WERI-Rb-1 (cell line): ENCODE measurements at regions not wholly inside any gene's neighbourhood (a gene's known extent, or its start where the extent isn't known, plus 50 kb on each side); places are given as distances from the start of the nearest gene placed in this dataset.

Source experiments
- DNase-seq: peaks from one replicate; pipeline ENCODE4 v3.0.0-alpha.2; 2020
- H3K27ac ChIP-seq: fragments of 250-450 bp; sonication (Bioruptor Pico); 2 replicates; pipeline ENCODE4 v1.5.1; 2020; ENCODE audit warnings: mild to moderate bottlenecking, moderate library complexity
- H3K27me3 ChIP-seq: fragments of 250-450 bp; sonication (Bioruptor Pico); 2 replicates; pipeline ENCODE4 v1.5.1; 2021; ENCODE audit warnings: mild to moderate bottlenecking, low read depth, moderate library complexity; ENCODE audit not compliant: insufficient read depth, severe bottlenecking
- H3K36me3 ChIP-seq: fragments of 250-450 bp; sonication (Bioruptor Pico); 2 replicates; pipeline ENCODE4 v1.5.1; 2020; ENCODE audit warnings: mild to moderate bottlenecking, moderate library complexity
- H3K4me3 ChIP-seq: 2 replicates; pipeline ENCODE4 v1.5.1; 2011; ENCODE audit warnings: low read depth, mild to moderate bottlenecking, control low read depth, low read length
- H3K9me3 ChIP-seq: fragments of 250-450 bp; sonication (Bioruptor Pico); 2 replicates; pipeline ENCODE4 v1.5.1; 2021; ENCODE audit warnings: mild to moderate bottlenecking, moderate library complexity; ENCODE audit not compliant: severe bottlenecking
- TF ChIP-seq, protein P1 (sequence below): IDR thresholded peaks from 2 replicates; pipeline ENCODE4 v1.5.1; 2011; ENCODE audit warnings: low read depth, mild to moderate bottlenecking, control low read depth, inconsistent platforms, low read length

DNA sequence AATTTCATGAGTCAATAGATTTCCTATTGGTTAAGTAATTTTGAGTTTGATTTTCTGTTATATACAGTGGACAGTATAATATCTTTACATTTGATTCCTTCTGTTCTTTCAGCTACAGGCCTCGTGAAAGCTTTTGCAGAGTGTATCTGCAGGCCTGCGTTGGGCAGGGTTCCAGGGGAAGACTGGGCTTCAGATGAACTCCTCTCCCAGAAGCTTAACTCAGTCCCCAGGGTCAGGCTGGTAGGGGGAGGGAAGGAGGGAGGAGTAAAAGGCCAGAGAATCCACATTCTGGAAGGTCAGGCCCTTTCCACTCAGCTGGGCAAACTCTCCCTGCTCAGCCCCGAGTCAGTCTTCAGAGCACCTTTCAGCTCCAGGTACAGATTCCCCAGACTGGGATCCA, 100.4 kb upstream of the NECTIN1 start:
- Histone ChIP-seq H3K9me3 (peaks cover 8% of the 10 kb centered on the region), H3K4me3 (no peak overlapping the region), H3K27ac (no peak overlapping the region), H3K36me3 (no peaks in the 10 kb centered on the region), H3K27me3 (no peaks in the 10 kb centered on the region)
- no peak for DNase-seq
- TF ChIP-seq, protein P1, sequence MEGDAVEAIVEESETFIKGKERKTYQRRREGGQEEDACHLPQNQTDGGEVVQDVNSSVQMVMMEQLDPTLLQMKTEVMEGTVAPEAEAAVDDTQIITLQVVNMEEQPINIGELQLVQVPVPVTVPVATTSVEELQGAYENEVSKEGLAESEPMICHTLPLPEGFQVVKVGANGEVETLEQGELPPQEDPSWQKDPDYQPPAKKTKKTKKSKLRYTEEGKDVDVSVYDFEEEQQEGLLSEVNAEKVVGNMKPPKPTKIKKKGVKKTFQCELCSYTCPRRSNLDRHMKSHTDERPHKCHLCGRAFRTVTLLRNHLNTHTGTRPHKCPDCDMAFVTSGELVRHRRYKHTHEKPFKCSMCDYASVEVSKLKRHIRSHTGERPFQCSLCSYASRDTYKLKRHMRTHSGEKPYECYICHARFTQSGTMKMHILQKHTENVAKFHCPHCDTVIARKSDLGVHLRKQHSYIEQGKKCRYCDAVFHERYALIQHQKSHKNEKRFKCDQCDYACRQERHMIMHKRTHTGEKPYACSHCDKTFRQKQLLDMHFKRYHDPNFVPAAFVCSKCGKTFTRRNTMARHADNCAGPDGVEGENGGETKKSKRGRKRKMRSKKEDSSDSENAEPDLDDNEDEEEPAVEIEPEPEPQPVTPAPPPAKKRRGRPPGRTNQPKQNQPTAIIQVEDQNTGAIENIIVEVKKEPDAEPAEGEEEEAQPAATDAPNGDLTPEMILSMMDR: no peak

DNA sequence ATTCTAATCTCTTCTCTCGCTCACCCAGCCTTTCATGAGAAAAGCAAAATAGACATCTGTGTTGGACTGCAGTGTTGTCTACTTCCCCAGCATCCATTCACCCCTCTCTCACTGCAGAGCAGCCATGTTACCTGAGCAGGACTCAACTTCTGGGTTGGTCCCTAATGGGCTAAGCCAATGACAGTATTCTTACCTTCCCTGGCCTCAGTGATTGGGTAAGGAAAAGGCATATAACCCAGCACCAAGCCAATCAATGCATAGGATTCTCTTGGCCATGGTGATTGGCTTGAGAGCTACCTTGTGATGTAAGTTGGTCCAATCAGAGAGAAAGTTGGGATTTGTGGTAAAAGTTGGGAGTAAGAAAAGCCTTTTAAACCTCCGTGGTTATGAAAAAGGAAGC, 99.8 kb upstream of the NECTIN1 start:
- H3K36me3 ChIP-seq: no peaks in the 10 kb centered on the region
- TF ChIP-seq, protein P1: no peak
- no peaks in the 10 kb centered on the region for H3K27me3 ChIP-seq
- H3K4me3 ChIP-seq: no peak overlapping the region
- no peak overlapping the region for H3K27ac ChIP-seq
- no peak for DNase-seq
- H3K9me3 ChIP-seq: peaks cover 8% of the 10 kb centered on the region

DNA sequence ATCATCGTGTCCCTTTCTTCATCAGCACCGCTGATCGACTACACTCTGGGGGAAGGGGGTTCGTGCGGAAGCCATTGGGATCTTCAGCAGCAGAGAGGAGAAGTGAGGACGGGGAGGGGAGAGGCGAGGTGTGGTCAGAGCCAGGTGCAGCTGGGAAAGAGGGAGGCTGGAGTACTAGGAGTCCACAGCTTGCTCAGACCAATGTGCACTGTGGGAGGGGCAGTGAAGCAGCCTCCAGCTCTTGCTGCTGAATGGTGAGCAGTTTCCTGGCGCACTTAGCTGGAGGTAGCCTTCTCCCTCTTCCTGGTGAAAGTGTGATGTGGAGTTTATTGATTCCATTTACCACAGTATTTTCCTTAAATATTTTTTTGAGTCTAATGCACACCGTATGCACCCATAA, 99.0 kb upstream of the NECTIN1 start:
- Histone ChIP-seq H3K4me3 (no peak overlapping the region), H3K36me3 (no peaks in the 10 kb centered on the region), H3K27ac (no peak overlapping the region), H3K9me3 (peaks cover 8% of the 10 kb centered on the region), H3K27me3 (no peaks in the 10 kb centered on the region)
- no peak for DNase-seq
- TF ChIP-seq, protein P1: no peak

DNA sequence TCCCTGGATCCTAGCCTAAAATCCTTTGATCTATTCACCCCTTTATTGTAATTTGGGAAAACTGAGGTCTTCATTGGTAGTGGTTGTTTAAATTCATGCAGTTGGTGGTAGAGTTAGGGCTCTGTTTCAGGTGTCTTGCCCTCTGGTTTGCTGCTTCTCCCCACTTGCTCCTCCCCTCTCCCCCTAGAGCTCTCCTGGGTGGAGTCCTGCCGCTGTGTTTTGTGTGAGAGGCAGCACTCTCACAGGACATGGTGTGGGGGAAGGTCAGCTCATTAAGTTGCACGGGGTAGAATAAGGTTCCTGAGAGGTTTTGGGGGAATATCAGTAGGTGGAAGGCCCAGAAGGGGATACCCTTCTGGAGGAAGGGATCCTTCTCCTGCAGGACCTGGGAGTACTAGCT, 98.1 kb upstream of the NECTIN1 start:
- H3K27ac ChIP-seq: no peak overlapping the region
- TF ChIP-seq, protein P1: no peak
- no peak for DNase-seq
- no peak overlapping the region for H3K4me3 ChIP-seq
- no peaks in the 10 kb centered on the region for H3K27me3 ChIP-seq
- peaks cover 8% of the 10 kb centered on the region for H3K9me3 ChIP-seq
- no peaks in the 10 kb centered on the region for H3K36me3 ChIP-seq

DNA sequence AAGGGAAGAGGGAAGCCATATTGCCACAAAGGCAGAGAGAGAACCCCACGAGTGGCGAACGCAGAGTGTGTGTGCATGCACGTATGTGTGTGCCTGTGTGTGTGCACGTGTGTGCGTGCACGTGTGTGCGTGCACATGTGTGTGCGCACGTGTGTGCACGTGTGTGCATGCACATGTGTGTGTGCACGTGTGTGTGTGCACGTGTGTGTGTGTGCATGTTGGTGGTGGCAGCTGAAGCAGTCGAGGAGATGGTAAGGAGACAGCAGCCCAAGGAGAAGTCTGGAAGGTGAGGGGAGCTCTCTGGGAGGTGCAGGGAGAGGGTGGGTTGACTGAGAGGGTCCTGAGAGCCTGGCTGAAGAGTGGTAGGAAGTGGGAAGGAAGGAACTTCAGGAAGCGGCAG, 94.1 kb upstream of the NECTIN1 start:
- peaks cover 8% of the 10 kb centered on the region for H3K9me3 ChIP-seq
- TF ChIP-seq, protein P1: no peak
- no peaks in the 10 kb centered on the region for H3K27me3 ChIP-seq
- H3K36me3 ChIP-seq: no peaks in the 10 kb centered on the region
- H3K4me3 ChIP-seq: no peak overlapping the region
- no peak overlapping the region for H3K27ac ChIP-seq
- no peak for DNase-seq

DNA sequence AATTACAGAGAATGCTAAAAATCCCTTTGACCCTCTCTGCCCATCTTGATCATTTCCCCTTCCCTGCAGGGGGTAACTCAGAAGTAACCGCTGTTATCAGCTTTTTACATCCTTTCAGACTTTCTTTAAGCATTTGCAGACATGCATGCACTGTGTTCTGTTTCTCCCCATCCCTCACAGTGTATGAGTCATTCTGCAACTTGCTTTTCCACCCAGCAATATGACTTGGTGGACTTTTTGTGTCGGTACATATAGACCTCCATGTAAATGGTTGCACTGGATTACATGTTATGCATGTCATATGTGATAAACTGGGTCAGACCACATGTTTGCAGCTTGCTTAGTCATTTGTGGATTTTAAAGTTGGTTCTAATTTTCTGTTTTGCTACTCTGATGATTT, 87.7 kb upstream of the NECTIN1 start:
- no peak overlapping the region for H3K27ac ChIP-seq
- no peak for DNase-seq
- H3K36me3 ChIP-seq: no peaks in the 10 kb centered on the region
- H3K9me3 ChIP-seq: no peaks in the 10 kb centered on the region
- H3K4me3 ChIP-seq: no peak overlapping the region
- TF ChIP-seq, protein P1: no peak
- H3K27me3 ChIP-seq: no peaks in the 10 kb centered on the region
